Uterus (tissue), 3 donors: ENCODE measurements at regions not wholly inside any gene's neighbourhood (a gene's known extent, or its start where the extent isn't known, plus 50 kb on each side); places are given as distances from the start of the nearest gene placed in this dataset.

Experiments
- DNase-seq, 2 donors: peaks; one replicate each; pipeline ENCODE4 v3.0.0-alpha.2; 2019 to 2020
- H3K27ac ChIP-seq, 2 donors: fragments of 200-600 bp; sonication (generic); 1 replicate in 1 of 2; 2 replicates in 1 of 2; pipeline ENCODE4 v1.5.1; 2016 to 2018
- H3K27me3 ChIP-seq, 2 donors: fragments of 200-600 bp; sonication (generic); one replicate each; pipeline ENCODE4 v1.5.1; 2018 to 2019; ENCODE audit warnings: control low read depth in 1 of 2
- H3K36me3 ChIP-seq, 2 donors: fragments of 200-600 bp; sonication (generic); one replicate each; pipeline ENCODE4 v1.5.1; 2019; ENCODE audit warnings: control low read depth in 1 of 2
- H3K4me1 ChIP-seq, 2 donors: fragments of 200-600 bp; sonication (generic); one replicate each; pipeline ENCODE4 v1.5.1; 2018 to 2019; ENCODE audit warnings: control low read depth in 1 of 2
- H3K4me3 ChIP-seq, 2 donors: fragments of 200-600 bp; sonication (generic); 1 replicate in 1 of 2; 2 replicates in 1 of 2; pipeline ENCODE4 v1.5.1; 2018 to 2019; ENCODE audit warnings: mild to moderate bottlenecking in 1 of 2
- H3K9me3 ChIP-seq, 2 donors: fragments of 200-600 bp; sonication (generic); one replicate each; pipeline ENCODE4 v1.5.1; 2019; ENCODE audit warnings: control low read depth in 1 of 2
- CTCF ChIP-seq, 4 experiments: fragments of 200-600 bp in 2 of 4; fragments of 450-650 bp in 2 of 4; sonication (generic) in 2 of 4; IDR thresholded peaks; one replicate each; pipeline ENCODE4 v1.5.1; 2016 to 2019; ENCODE audit warnings: antibody characterized with exemption in 4 of 4, mild to moderate bottlenecking in 2 of 4, moderate library complexity in 1 of 4
- POLR2A ChIP-seq, 2 donors: fragments of 450-650 bp; IDR thresholded peaks; one replicate each; pipeline ENCODE4 v1.6.1; 2016; ENCODE audit warnings: antibody characterized with exemption in 2 of 2, mild to moderate bottlenecking in 1 of 2, moderate library complexity in 1 of 2
- intact Hi-C: fragments of 100-400 bp; cut with DNase I; formaldehyde crosslinking; loops from one replicate; pipeline ENCODE4 v1.15.1; 2023; ENCODE audit warnings: low total_unique reads
- donor health status: DM: yes; HTN: yes; CAD: no.

- intact Hi-C loops: no loop called here
- Histone ChIP-seq H3K4me1 (no peaks in the 10 kb centered on the region), H3K4me3 (no peak overlapping the region), H3K9me3 (no peaks in the 10 kb centered on the region), H3K27ac (no peak overlapping the region), H3K36me3 (no peaks in the 10 kb centered on the region), H3K27me3 (no peaks in the 10 kb centered on the region)
- TF ChIP-seq CTCF (IDR thresholded peaks at IDR 0.05) (no peak), POLR2A (IDR thresholded peaks at IDR 0.05) (no peak)
- DNase-seq: no peak
Observed at GRCh38 chr5:87113861-87114260, 153.8 kb upstream of the RASA1 start.

GRCh38 chr5:87114631-87115030, 153.1 kb upstream of the RASA1 start:
- H3K27ac ChIP-seq: no peak overlapping the region
- intact Hi-C loops: no loop called here
- DNase-seq: no peak
- no peak overlapping the region for H3K4me3 ChIP-seq
- no peaks in the 10 kb centered on the region for H3K9me3 ChIP-seq
- TF ChIP-seq POLR2A (IDR thresholded peaks at IDR 0.05): no peak
- no peak for TF ChIP-seq CTCF (IDR thresholded peaks at IDR 0.05)
- no peaks in the 10 kb centered on the region for H3K36me3 ChIP-seq
- no peaks in the 10 kb centered on the region for H3K4me1 ChIP-seq
- H3K27me3 ChIP-seq: no peaks in the 10 kb centered on the region

- Histone ChIP-seq H3K4me1 (no peaks in the 10 kb centered on the region), H3K36me3 (no peaks in the 10 kb centered on the region), H3K9me3 (no peaks in the 10 kb centered on the region), H3K27ac (no peak overlapping the region), H3K27me3 (no peaks in the 10 kb centered on the region), H3K4me3 (no peak overlapping the region)
- TF ChIP-seq POLR2A (IDR thresholded peaks at IDR 0.05) (no peak), CTCF (IDR thresholded peaks at IDR 0.05) (no peak)
- intact Hi-C loops: no loop called here
- DNase-seq: no peak
Observed at GRCh38 chr5:87115839-87116364, 151.8 kb upstream of the RASA1 start.

GRCh38 chr5:87116825-87117512, 150.7 kb upstream of the RASA1 start:
- no peaks in the 10 kb centered on the region for H3K27me3 ChIP-seq
- intact Hi-C loops: no loop called here
- TF ChIP-seq POLR2A (IDR thresholded peaks at IDR 0.05) (no peak), CTCF (IDR thresholded peaks at IDR 0.05) (no peak)
- H3K9me3 ChIP-seq: no peaks in the 10 kb centered on the region
- no peaks in the 10 kb centered on the region for H3K4me1 ChIP-seq
- no peak overlapping the region for H3K4me3 ChIP-seq
- DNase-seq: no peak
- H3K27ac ChIP-seq: no peak overlapping the region
- H3K36me3 ChIP-seq: no peaks in the 10 kb centered on the region

- Histone ChIP-seq H3K27ac (no peak overlapping the region), H3K27me3 (no peaks in the 10 kb centered on the region), H3K9me3 (no peaks in the 10 kb centered on the region), H3K36me3 (no peaks in the 10 kb centered on the region), H3K4me1 (no peaks in the 10 kb centered on the region), H3K4me3 (no peak overlapping the region)
- TF ChIP-seq CTCF (IDR thresholded peaks at IDR 0.05) (no peak), POLR2A (IDR thresholded peaks at IDR 0.05) (no peak)
- intact Hi-C loops: no loop called here
- DNase-seq: no peak
Observed at GRCh38 chr5:87119588-87119987, 148.1 kb upstream of the RASA1 start.
